ENCODE measurements at regions not wholly inside any gene's neighbourhood (a gene's known extent, or its start where the extent isn't known, plus 50 kb on each side); places are given as distances from the start of the nearest gene placed in this dataset.

DNA sequence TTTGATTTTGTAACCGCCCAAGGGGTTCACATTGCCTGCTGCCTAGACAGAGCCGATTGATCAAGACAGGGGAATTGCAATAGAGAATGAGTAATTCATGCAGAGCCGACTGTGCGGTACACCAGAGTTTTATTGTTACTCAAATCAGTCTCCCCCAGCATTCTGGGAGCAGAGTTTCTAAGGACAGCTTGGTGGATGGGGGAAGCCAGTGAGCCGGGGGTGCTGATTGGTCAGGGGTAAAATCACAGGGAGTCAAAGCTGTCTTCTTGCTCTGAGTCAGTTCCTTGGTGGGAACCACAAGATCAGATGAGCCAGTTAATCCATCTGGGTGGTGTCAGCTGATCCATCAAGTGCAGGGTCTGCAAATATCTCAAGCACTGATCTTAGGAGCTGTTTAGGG, 60.0 kb upstream of the EZR start:
- Histone ChIP-seq H3K79me2 (ENCODE audit: insufficient read depth, low read depth, low read length) (no peaks in the 10 kb centered on the region), H4K20me1 (ENCODE audit: insufficient read depth, low read length) (no peaks in the 10 kb centered on the region), H3K9me2 (ENCODE audit: insufficient read depth, low read length) (no peaks in the 10 kb centered on the region), H3K36me3 (ENCODE audit: insufficient read depth, low read length) (no peaks in the 10 kb centered on the region; the same call in 1 of the 2 replicates), H3K4me2 (ENCODE audit: low read length) (no peak overlapping the region), H3K4me1 (ENCODE audit: insufficient read depth, low read length, poor library complexity, severe bottlenecking) (no peaks in the 10 kb centered on the region), H2AFZ (ENCODE audit: low read length) (no peak overlapping the region), H3K9me3 (ENCODE audit: low read length) (peaks cover 11% of the 10 kb centered on the region; the same call in 1 of the 2 replicates), H3K27ac (ENCODE audit: low read depth, low read length, poor library complexity, severe bottlenecking) (no peak overlapping the region), H3K4me3 (ENCODE audit: low read depth, low read length, poor library complexity, severe bottlenecking) (no peak overlapping the region)
- TF ChIP-seq, protein P1, sequence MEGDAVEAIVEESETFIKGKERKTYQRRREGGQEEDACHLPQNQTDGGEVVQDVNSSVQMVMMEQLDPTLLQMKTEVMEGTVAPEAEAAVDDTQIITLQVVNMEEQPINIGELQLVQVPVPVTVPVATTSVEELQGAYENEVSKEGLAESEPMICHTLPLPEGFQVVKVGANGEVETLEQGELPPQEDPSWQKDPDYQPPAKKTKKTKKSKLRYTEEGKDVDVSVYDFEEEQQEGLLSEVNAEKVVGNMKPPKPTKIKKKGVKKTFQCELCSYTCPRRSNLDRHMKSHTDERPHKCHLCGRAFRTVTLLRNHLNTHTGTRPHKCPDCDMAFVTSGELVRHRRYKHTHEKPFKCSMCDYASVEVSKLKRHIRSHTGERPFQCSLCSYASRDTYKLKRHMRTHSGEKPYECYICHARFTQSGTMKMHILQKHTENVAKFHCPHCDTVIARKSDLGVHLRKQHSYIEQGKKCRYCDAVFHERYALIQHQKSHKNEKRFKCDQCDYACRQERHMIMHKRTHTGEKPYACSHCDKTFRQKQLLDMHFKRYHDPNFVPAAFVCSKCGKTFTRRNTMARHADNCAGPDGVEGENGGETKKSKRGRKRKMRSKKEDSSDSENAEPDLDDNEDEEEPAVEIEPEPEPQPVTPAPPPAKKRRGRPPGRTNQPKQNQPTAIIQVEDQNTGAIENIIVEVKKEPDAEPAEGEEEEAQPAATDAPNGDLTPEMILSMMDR (conservative IDR thresholded peaks at IDR 0.05; ENCODE audit: low read length): no peak
- no peak for TF ChIP-seq EZH2phosphoT487 (IDR thresholded peaks at IDR 0.05; ENCODE audit: borderline replicate concordance, low read depth, low read length)
- ChIA-PET CTCF (ENCODE audit: unreplicated experiment) (no interaction called here), POLR2A (interaction anchor here (0.9 kb wide), 1 partner anchor 10 kb away, joined by 3 read pairs; no protein-coding TSS in a partner anchor)
- no TSS peak for BruUV-seq (replicated peaks)
- no peak for DNase-seq (ENCODE audit: low spot score)
- intact Hi-C loops (cut with micrococcal nuclease; ENCODE audit: unreplicated experiment): no loop called here

GRCh38 chr6:158877716-158878115, 58.5 kb upstream of the EZR start:
- TF ChIP-seq, protein P1 (conservative IDR thresholded peaks at IDR 0.05; ENCODE audit: low read length): no peak
- TF ChIP-seq EZH2phosphoT487 (IDR thresholded peaks at IDR 0.05; ENCODE audit: borderline replicate concordance, low read depth, low read length): no peak
- H3K9me2 ChIP-seq (ENCODE audit: insufficient read depth, low read length): no peaks in the 10 kb centered on the region
- H4K20me1 ChIP-seq (ENCODE audit: insufficient read depth, low read length): no peaks in the 10 kb centered on the region
- H3K36me3 ChIP-seq (ENCODE audit: insufficient read depth, low read length): no peaks in the 10 kb centered on the region; the same call in 1 of the 2 replicates
- H2AFZ ChIP-seq (ENCODE audit: low read length): no peak overlapping the region
- no peak for DNase-seq (ENCODE audit: low spot score)
- no peak overlapping the region for H3K4me2 ChIP-seq (ENCODE audit: low read length)
- intact Hi-C loops (cut with micrococcal nuclease; ENCODE audit: unreplicated experiment): no loop called here
- no peaks in the 10 kb centered on the region for H3K79me2 ChIP-seq (ENCODE audit: insufficient read depth, low read depth, low read length)
- H3K4me1 ChIP-seq (ENCODE audit: insufficient read depth, low read length, poor library complexity, severe bottlenecking): peaks cover 9% of the 10 kb centered on the region
- no TSS peak for BruUV-seq (replicated peaks)
- no peak overlapping the region for H3K4me3 ChIP-seq (ENCODE audit: low read depth, low read length, poor library complexity, severe bottlenecking)
- H3K27ac ChIP-seq (ENCODE audit: low read depth, low read length, poor library complexity, severe bottlenecking): no peak overlapping the region
- H3K9me3 ChIP-seq (ENCODE audit: low read length): peaks cover 11% of the 10 kb centered on the region; the same call in 1 of the 2 replicates
- ChIA-PET POLR2A (no interaction called here), CTCF (ENCODE audit: unreplicated experiment) (no interaction called here)

DNA sequence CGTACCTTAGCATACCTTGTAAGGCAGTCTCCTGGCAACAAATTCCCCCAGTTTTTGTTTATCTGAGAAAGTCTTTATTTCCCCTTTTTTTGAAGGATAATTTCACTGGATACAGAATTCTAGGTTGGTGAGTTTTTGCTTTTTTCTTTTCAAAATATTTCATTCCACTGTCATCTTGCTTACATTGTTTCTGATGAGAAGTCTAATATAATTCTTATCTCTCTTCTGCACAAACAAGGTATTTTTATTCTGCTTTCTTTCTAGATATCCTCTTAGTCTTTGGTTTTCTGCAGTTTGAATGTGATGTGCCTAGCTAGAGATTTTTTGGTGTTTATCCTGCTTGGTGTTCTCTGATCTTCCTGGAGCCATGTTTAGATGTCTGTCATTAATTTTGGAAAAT, 57.7 kb upstream of the EZR start:
- DNase-seq (ENCODE audit: low spot score): no peak
- H3K9me2 ChIP-seq (ENCODE audit: insufficient read depth, low read length): no peaks in the 10 kb centered on the region
- H3K27ac ChIP-seq (ENCODE audit: low read depth, low read length, poor library complexity, severe bottlenecking): no peak overlapping the region
- H4K20me1 ChIP-seq (ENCODE audit: insufficient read depth, low read length): no peaks in the 10 kb centered on the region
- no peak overlapping the region for H3K4me2 ChIP-seq (ENCODE audit: low read length)
- ChIA-PET CTCF (ENCODE audit: unreplicated experiment) (no interaction called here), POLR2A (interaction anchor here (0.5 to 0.7 kb wide), 2 partner anchors 13 to 39 kb away, joined by 3 read pairs; no protein-coding TSS in a partner anchor)
- TF ChIP-seq EZH2phosphoT487 (IDR thresholded peaks at IDR 0.05; ENCODE audit: borderline replicate concordance, low read depth, low read length): no peak
- TF ChIP-seq, protein P1 (conservative IDR thresholded peaks at IDR 0.05; ENCODE audit: low read length): no peak
- no peak overlapping the region for H2AFZ ChIP-seq (ENCODE audit: low read length)
- H3K79me2 ChIP-seq (ENCODE audit: insufficient read depth, low read depth, low read length): no peaks in the 10 kb centered on the region
- no peak overlapping the region for H3K4me3 ChIP-seq (ENCODE audit: low read depth, low read length, poor library complexity, severe bottlenecking)
- no TSS peak for BruUV-seq (replicated peaks)
- no peaks in the 10 kb centered on the region; the same call in 1 of the 2 replicates for H3K36me3 ChIP-seq (ENCODE audit: insufficient read depth, low read length)
- H3K9me3 ChIP-seq (ENCODE audit: low read length): peaks cover 11% of the 10 kb centered on the region; the same call in 1 of the 2 replicates
- intact Hi-C loops (cut with micrococcal nuclease; ENCODE audit: unreplicated experiment): no loop called here
- H3K4me1 ChIP-seq (ENCODE audit: insufficient read depth, low read length, poor library complexity, severe bottlenecking): peaks cover 10% of the 10 kb centered on the region

Measured in OCI-LY7 (cell line).